WTC11 (cell line): ENCODE measurements at regions not wholly inside any gene's neighbourhood (a gene's known extent, or its start where the extent isn't known, plus 50 kb on each side); places are given as distances from the start of the nearest gene placed in this dataset.

ENCODE experiments used
- ATAC-seq: fragments of 200-7000 bp; cut with Tn5 transposase; 2 replicates; pipeline ENCODE4 v1.10.0; 2021; ENCODE audit warnings: mild to moderate bottlenecking, moderate library complexity
- CTCF ChIA-PET: fragments of 300-600 bp; sonication (Branson Sonifier 250); formaldehyde crosslinking; loops from one replicate; lab custom pipeline; 2021; ENCODE audit warnings: antibody characterized with exemption; lab: Charles Lee
- POLR2A ChIA-PET: fragments of 350-600 bp; sonication (Branson Sonifier 250); formaldehyde crosslinking; loops from one replicate; lab custom pipeline; 2021; ENCODE audit warnings: antibody characterized with exemption; lab: Charles Lee
- DNase-seq: peaks from one replicate; pipeline ENCODE4 v3.0.0; 2021; ENCODE audit warnings: low spot score
- H3K27ac Mint-ChIP-seq: 2 replicates; pipeline ENCODE4 v1.8.0; 2021; ENCODE audit warnings: mixed read lengths
- H3K27me3 Mint-ChIP-seq: 2 replicates; pipeline ENCODE4 v1.8.0; 2021; ENCODE audit warnings: low read depth, mild to moderate bottlenecking, moderate library complexity, mixed read lengths
- H3K36me3 Mint-ChIP-seq: 2 replicates; pipeline ENCODE4 v1.8.0; 2021; ENCODE audit warnings: mixed read lengths
- H3K4me1 Mint-ChIP-seq: 2 replicates; pipeline ENCODE4 v1.8.0; 2022; ENCODE audit warnings: mixed read lengths
- H3K4me3 Mint-ChIP-seq: 2 replicates; pipeline ENCODE4 v1.8.0; 2021; ENCODE audit warnings: mild to moderate bottlenecking, moderate library complexity, mixed read lengths
- H3K9me3 Mint-ChIP-seq: 2 replicates; pipeline ENCODE4 v1.8.0; 2021; ENCODE audit warnings: mixed read lengths
- CREB1 ChIP-seq: sonication (generic); formaldehyde crosslinking; IDR thresholded peaks from 2 replicates; pipeline ENCODE4 v1.8.0; 2023; ENCODE audit warnings: mild to moderate bottlenecking, missing genetic modification reagents
- CREM ChIP-seq: sonication (generic); formaldehyde crosslinking; IDR thresholded peaks from 2 replicates; pipeline ENCODE4 v1.8.1; 2022; ENCODE audit warnings: mild to moderate bottlenecking, missing genetic modification reagents, moderate library complexity
- CTCF ChIP-seq: fragments of 200-600 bp; IDR thresholded peaks from 2 replicates; pipeline ENCODE4 v1.8.0; 2022; ENCODE audit warnings: antibody characterized with exemption
- FOXP4 ChIP-seq: sonication (generic); formaldehyde crosslinking; IDR thresholded peaks from 2 replicates; pipeline ENCODE4 v1.8.0; 2022; ENCODE audit warnings: mild to moderate bottlenecking, missing genetic modification reagents
- IRF2 ChIP-seq: sonication (generic); formaldehyde crosslinking; IDR thresholded peaks from 2 replicates; pipeline ENCODE4 v1.8.0; 2022; ENCODE audit warnings: low read depth, missing genetic modification reagents, borderline replicate concordance
- MYBL2 ChIP-seq: sonication (generic); formaldehyde crosslinking; IDR thresholded peaks from 2 replicates; pipeline ENCODE4 v1.8.1; 2023; ENCODE audit warnings: mild to moderate bottlenecking, moderate library complexity, missing genetic modification reagents
- RELA ChIP-seq: sonication (generic); formaldehyde crosslinking; IDR thresholded peaks from 2 replicates; pipeline ENCODE4 v1.8.1; 2022; ENCODE audit warnings: missing genetic modification reagents, mild to moderate bottlenecking, borderline replicate concordance
- RORB ChIP-seq: fragments of 250-450 bp; sonication (Bioruptor Pico); IDR thresholded peaks from 2 replicates; pipeline ENCODE4 v1.9.0; 2021; ENCODE audit warnings: mild to moderate bottlenecking
- SP1 ChIP-seq: sonication (generic); formaldehyde crosslinking; conservative IDR thresholded peaks from 2 replicates; pipeline ENCODE4 v1.8.1; 2022; ENCODE audit warnings: missing genetic modification reagents
- TEAD1 ChIP-seq: sonication (generic); formaldehyde crosslinking; IDR thresholded peaks from 2 replicates; pipeline ENCODE4 v1.8.0; 2022; ENCODE audit warnings: mild to moderate bottlenecking, missing genetic modification reagents
- TEAD4 ChIP-seq: sonication (generic); formaldehyde crosslinking; IDR thresholded peaks from 2 replicates; pipeline ENCODE4 v1.8.0; 2022; ENCODE audit warnings: mild to moderate bottlenecking, missing genetic modification reagents
- ZMAT4 ChIP-seq: fragments of 250-450 bp; sonication (Bioruptor Pico); IDR thresholded peaks from 2 replicates; pipeline ENCODE4 v1.9.0; 2021; ENCODE audit warnings: mild to moderate bottlenecking
- ZNF416 ChIP-seq: fragments of 250-450 bp; sonication (Bioruptor Pico); IDR thresholded peaks from 2 replicates; pipeline ENCODE4 v1.9.0; 2021; ENCODE audit warnings: mild to moderate bottlenecking, inconsistent platforms
- ZNF423 ChIP-seq: fragments of 250-450 bp; sonication (Bioruptor Pico); IDR thresholded peaks from 2 replicates; pipeline ENCODE4 v2.1.2; 2022; ENCODE audit warnings: mild to moderate bottlenecking, moderate library complexity
- TF ChIP-seq, protein P1 (sequence below): fragments of 250-450 bp; sonication (Bioruptor Pico); conservative IDR thresholded peaks from 2 replicates; pipeline ENCODE4 v1.9.0; 2021; ENCODE audit warnings: mild to moderate bottlenecking

DNA sequence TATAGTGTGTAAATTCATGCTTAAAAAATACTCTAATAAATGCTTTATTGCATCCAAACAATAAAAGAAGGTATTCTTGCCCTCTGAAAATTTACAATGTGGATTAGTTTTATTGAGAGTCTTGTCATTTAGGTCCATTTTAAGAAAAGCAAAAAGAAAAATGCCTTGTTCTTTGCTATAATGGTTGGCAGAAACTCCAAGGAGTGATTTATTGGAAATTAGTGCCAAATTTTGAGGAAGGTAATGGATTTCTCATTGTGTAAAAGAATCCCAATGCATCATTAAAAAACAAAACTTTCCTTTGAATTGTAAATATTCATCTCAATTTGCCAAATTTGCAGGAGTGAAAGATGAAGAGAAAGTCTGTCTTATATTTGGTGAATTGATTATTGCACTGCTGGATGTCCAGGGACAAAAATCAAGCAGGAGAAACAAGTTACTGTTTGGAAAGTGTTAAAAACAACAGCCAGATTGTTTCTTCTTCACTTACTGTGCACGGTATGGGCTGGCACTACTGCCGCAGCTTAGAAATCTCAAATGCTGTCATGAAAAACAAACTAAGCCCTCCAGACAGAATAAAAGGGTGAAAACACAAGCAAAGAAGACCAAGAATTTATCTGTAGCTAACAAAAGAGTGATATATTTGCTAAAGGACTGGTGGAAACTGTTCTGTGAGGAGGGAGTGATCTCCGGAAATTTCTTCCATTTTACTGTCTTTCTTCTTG, 511.7 kb downstream of the TMTC2 start (continued):
- TF ChIP-seq IRF2 = no peak
- TF ChIP-seq RELA (CRISPR knock-in tag) = no peak
- no peak for TF ChIP-seq ZNF416
- TF ChIP-seq FOXP4 (CRISPR knock-in tag) = no peak

GRCh38 chr12:83197483-83197914, 510.8 kb downstream of the TMTC2 start:
- peaks cover 8% of the 10 kb centered on the region for H3K9me3 Mint-ChIP-seq
- peak overlapping the region; percentile 88 for H3K27ac Mint-ChIP-seq
- 0 out of 2 replicates have a peak, but pooled peaks cover 3% of the 10 kb centered on the region for H3K36me3 Mint-ChIP-seq
- DNase-seq = no peak
- H3K4me3 Mint-ChIP-seq = peak overlapping the region; percentile 45
- no peak; the same call in 1 of the 2 replicates for TF ChIP-seq CREM (CRISPR knock-in tag)
- TF ChIP-seq TEAD1 (CRISPR knock-in tag) = 0 out of 2 replicates have a peak, but pooled peaks have one; percentile 16
- TF ChIP-seq, all 79 proteins: peak for 1
- CTCF ChIA-PET = no interaction called here
- peak; percentile 82 for ATAC-seq
- Mint-ChIP-seq H3K4me1 (peaks cover 56% of the 10 kb centered on the region), H3K27me3 (no peaks in the 10 kb centered on the region)
- POLR2A ChIA-PET = no interaction called here

- H3K4me1 Mint-ChIP-seq = peaks cover 50% of the 10 kb centered on the region
- POLR2A ChIA-PET = no interaction called here
- H3K27me3 Mint-ChIP-seq = no peaks in the 10 kb centered on the region; the same call in 1 of the 2 replicates
- DNase-seq = no peak
- H3K27ac Mint-ChIP-seq = peak overlapping the region; percentile 88
- H3K4me3 Mint-ChIP-seq = peak overlapping the region; percentile 45; the same call in 1 of the 2 replicates
- CTCF ChIA-PET = interaction anchor here (0.7 kb wide), 1 partner anchor 440 kb away, joined by 8 read pairs; no protein-coding TSS in a partner anchor
- peaks cover 12% of the 10 kb centered on the region for H3K9me3 Mint-ChIP-seq
- TF ChIP-seq, protein P1, sequence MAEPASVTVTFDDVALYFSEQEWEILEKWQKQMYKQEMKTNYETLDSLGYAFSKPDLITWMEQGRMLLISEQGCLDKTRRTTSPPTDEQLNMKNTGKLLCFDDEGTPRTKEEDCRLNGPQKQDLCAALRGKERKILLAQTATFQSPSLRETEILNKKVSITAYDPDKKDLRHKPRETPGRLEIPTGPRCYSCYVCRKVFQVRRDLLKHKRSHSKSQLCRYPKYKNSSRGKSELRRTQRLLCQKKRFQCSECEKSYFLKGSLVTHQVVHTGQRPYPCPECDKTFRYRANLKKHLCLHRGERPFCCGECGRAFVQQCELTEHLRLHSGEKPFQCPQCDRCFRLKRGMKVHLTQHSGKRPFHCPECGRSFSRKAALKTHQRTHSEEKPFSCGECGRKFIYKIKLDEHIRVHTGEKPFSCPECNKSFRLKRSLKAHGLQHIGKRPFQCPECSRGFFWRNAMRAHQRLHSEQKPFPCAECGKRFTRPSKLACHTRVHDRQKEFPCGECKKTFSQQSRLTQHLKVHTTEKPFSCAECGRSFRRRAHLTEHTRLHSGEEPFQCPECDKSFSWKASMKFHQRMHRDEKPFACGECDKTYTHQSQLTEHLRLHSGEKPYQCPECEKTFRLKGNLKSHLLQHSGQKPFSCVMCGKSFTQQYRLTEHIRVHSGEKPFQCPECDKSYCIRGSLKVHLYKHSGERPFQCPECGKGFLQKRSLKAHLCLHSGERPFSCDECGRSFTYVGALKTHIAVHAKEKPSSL (CRISPR knock-in tag) = no peak
- TF ChIP-seq SP1 (CRISPR knock-in tag) (no peak), ZMAT4 (CRISPR knock-in tag) (no peak), CTCF (no peak), ZNF423 (no peak), TEAD4 (no peak), MYBL2 (no peak), CREB1 (CRISPR knock-in tag) (no peak), RORB (no peak)
- TF ChIP-seq, all 79 proteins: peak for 0
- H3K36me3 Mint-ChIP-seq = 0 out of 2 replicates have a peak, but pooled peaks cover 3% of the 10 kb centered on the region
- no peak for ATAC-seq
Observed at GRCh38 chr12:83196694-83197350, 510.1 kb downstream of the TMTC2 start.
